Fibroblast of skin of back (primary cell): ENCODE measurements at regions not wholly inside any gene's neighbourhood (a gene's known extent, or its start where the extent isn't known, plus 50 kb on each side); places are given as distances from the start of the nearest gene placed in this dataset.
"Not testable (repeated sequence)": the region's sequence is repeated elsewhere in the genome, so short reads cannot be mapped to it uniquely, and the experiment has no call there.

Experiments used
- DNase-seq: peaks from one replicate; pipeline ENCODE4 v3.0.0-alpha.2; 2013

DNA sequence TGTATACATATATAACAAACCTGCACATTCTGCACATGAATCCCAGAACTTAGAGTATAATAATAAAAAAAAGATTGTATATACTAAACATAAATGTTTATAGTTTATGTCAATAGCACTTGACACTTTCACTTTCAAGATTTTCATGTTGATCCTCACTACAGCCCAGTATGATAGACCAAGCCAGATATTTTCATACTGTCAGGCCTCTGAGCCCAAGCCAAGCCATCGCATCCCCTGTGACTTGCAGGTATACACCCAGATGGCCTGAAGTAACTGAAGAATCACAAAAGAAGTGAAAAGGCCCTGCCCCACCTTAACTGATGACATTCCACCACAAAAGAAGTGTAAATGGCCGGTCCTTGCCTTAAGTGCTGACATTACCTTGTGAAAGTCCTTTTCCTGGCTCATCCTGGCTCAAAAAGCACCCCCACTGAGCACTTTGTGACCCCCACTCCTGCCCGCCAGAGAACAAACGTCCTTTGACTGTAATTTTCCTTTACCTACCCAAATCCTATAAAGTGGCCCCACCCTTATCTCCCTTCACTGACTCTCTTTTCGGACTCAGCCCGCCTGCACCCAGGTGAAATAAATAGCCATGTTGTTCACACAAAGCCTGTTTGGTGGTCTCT, 555.5 kb upstream of the ADGRL2 start:
- not testable (repeated sequence) for DNase-seq

GRCh38 chr1:81244612-81245011, 556.1 kb upstream of the ADGRL2 start:
- DNase-seq, result not testable (repeated sequence)

DNA sequence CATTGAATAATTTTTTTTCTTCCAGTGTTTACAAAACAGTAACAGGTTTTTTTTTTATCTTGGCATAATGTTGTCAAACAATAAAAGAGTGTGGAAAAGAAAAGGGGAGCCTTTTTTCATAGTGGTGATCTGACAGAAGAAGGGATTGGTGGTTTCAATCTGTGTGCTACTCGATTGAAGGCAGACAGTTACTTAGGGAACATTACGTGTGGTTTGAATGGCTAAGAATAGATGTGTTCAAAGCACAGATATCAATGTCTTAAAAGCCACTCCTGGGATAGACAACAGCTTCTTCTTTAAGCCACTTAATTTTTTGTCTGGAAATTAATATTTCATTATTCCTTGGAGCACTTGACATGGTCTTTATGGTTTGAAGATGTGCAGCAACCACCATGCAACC, 558.6 kb upstream of the ADGRL2 start:
- DNase-seq, result no peak

GRCh38 chr1:81238129-81238528, 562.6 kb upstream of the ADGRL2 start:
- DNase-seq, result no peak

- no peak for DNase-seq
Observed at GRCh38 chr1:81237473-81238089, 563.2 kb upstream of the ADGRL2 start.

- DNase-seq, result no peak
Observed at GRCh38 chr1:81234237-81234636, 566.5 kb upstream of the ADGRL2 start.

DNA sequence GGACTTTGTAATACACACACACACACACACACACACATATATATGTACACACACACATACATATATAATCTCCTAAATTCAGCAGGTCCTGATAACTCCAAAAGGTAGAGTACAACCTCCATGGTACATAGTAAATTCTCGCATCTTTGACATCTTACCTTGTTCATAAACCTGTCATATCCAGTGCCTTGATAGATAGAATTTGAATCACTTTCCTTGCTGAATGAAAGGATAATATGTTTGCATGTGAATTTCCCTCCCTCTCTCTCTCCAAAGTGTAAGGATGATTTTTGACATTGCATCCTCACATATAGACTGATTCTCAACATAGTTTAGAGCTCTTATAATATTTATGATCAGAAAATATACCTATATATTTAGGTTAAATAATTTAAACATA, 567.1 kb upstream of the ADGRL2 start:
- DNase-seq, result no peak

DNA sequence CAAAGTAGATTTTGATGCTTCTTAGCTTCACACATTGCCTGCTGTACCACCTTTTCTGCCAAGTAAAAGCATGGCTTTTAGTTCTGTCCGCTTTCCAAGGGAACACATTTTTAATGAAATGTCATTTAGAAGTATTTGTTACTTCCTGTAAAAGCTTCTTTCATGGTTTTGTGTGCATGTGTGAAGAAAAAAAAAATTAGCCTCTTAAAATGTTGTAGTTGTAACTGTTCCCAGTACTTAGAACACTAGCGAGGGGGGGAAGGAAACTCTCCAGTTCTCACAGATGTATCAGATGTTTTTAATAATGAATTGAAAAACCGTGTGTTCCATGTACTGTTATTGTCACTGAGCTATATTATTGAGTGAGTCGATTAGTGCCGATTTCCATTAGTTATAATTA, 568.3 kb upstream of the ADGRL2 start:
- DNase-seq, result no peak

DNA sequence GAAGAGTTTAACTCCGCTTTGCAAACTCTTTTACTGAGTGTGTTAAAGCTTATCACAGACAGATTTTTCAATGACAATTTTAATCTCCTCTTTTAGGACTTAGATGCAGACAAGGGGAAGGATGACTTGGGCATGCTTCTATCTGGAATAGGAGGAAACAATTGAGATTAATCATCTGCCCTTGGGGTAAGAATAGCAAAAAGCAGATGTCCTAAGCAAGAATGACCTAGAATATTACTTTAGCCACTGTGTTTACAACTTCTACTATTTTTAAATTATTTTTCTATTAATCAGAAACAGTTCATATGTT, 569.0 kb upstream of the ADGRL2 start:
- DNase-seq, result peak; percentile 50

GRCh38 chr1:81230983-81231728, 569.6 kb upstream of the ADGRL2 start:
- no peak for DNase-seq

DNA sequence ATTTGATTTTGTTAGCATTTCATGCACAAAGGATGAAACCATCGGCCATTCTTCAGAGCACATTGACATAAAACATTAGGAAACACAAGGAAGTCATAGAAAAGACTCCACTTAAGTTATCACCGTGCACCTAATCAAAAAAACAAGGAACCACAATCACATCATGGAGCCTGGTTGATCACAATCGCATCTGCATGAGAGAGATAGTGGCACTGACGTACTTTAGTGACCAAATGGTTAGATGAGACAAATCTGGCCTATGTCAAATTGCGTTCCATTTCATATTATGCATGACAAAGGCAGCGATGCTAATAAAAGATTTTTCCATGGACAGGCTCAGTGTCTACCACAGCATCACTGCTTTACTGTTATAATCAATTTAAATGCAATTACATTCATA, 571.8 kb upstream of the ADGRL2 start:
- no peak for DNase-seq

DNA sequence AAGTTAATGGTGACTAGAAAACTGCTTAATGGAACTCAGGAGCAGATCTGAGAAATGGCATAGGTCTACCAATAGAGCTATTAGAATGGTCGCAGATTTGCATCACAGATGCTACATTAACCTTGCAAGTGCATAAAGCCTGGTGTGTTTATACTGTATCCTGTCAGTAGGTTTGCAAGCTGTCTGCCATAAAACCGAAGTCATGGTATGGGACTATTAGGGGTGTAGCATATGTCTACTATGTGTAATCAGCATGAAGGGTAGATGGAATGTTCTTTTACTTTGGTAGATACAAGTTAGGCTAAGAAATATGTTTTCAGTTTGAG, 574.2 kb upstream of the ADGRL2 start:
- DNase-seq, result no peak

GRCh38 chr1:81225789-81226602, 574.7 kb upstream of the ADGRL2 start:
- no peak for DNase-seq

GRCh38 chr1:81224222-81224621, 576.5 kb upstream of the ADGRL2 start:
- no peak for DNase-seq

- DNase-seq, result no peak
Observed at GRCh38 chr1:81221564-81221963, 579.2 kb upstream of the ADGRL2 start.

DNA sequence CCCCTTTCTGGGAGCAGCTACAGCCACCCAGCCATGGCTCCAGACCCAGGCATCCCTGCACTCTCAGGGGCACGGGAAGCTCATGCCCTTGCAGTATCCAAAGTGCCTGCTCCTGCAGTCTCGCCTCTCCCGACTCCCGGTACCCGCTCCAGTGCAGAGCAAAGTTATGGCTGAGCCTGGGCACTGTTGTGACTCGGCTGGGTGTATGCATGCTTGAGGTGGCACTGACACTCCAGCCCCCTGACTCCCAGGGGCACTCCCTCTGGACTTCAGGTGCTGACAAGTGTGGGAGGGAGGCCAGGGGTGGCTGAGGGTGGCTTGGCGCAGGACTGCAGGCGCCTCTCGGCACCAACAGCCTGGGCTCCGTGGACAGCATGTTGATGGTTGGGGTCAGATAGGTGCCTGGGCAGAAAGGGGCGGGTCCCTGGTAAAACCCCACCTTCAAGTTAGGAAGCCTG, 580.1 kb upstream of the ADGRL2 start:
- no peak for DNase-seq

DNA sequence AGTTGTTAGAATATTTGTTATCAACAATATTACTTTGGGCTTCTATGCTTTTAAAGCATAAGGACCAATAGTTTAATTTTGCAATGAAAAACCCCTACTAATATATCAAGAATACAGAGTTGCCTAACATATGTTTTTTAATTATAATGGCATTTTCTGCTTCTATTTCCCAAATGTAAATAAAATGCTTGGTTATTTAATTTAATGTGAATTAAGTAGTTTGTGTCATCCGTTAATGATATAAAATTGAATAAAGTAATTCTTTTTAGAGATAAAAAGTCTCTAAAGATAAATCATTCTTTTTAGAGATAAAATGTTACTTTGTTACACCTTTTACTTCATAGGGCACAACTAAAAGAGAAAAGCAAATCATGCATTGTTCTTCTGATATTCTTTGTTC, 583.7 kb upstream of the ADGRL2 start:
- DNase-seq, result no peak

- DNase-seq, result no peak
Observed at GRCh38 chr1:81213279-81213678, 587.5 kb upstream of the ADGRL2 start.

- DNase-seq, result no peak
Observed at GRCh38 chr1:81209461-81209860, 591.3 kb upstream of the ADGRL2 start.

DNA sequence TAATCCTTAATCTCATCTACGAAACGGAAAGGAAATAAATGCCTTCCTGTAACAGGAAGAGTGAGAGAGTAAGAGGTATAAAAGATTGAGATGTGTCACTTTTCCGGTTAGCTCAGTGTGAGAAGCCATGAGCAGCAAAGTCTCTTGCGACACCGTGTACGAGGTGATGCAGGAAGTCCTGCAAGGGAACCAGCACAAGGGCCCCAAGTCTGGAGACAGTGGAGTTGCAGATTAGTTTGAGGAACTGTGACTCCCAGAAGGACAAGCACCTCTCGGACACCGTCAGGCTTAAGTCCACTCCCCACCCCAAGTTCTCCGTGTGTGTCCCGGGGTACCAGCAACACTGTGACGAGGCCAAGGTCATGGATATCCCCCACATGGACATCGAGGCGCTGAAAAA, 592.3 kb upstream of the ADGRL2 start:
- no peak for DNase-seq

DNA sequence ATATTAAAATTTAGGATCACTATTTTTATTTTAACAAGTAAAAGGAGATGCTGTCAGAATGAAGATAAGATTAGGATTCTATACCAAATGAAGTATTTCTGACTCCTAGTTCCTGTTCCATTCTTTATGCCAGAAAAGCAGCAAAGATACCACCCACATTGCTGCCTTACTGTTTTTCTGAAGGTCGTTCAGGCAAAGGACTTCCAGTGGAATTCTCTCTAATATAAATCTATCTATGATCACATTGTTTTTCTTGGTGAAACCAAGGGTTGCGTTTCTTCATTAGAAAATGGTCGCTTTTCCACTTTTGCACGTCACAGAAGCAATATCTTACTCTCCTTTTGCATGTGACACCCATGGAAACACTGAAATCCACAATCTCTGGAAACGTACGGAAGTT, 594.8 kb upstream of the ADGRL2 start:
- DNase-seq, result no peak

- DNase-seq, result no peak
Observed at GRCh38 chr1:81201779-81202178, 599.0 kb upstream of the ADGRL2 start.

GRCh38 chr1:81197591-81197990, 603.1 kb upstream of the ADGRL2 start:
- DNase-seq, result no peak
